HG03432 (cell line): ENCODE measurements at regions not wholly inside any gene's neighbourhood (a gene's known extent, or its start where the extent isn't known, plus 50 kb on each side); places are given as distances from the start of the nearest gene placed in this dataset.
A peak's percentile ranks its signal among the peaks of the same experiment; 100 is the strongest.
"Not testable (repeated sequence)": the region's sequence is repeated elsewhere in the genome, so short reads cannot be mapped to it uniquely, and the experiment has no call there.

Experiments
- ATAC-seq: cut with Tn5 transposase; IDR thresholded peaks from one replicate; pipeline ENCODE4 v1.9.1; 2021; ENCODE audit warnings: mild to moderate bottlenecking, moderate library complexity; ENCODE audit not compliant: unreplicated experiment

GRCh38 chr13:71304861-71305260, 562.1 kb downstream of the DACH1 start:
- no peak for ATAC-seq

GRCh38 chr13:71303144-71303543, 563.9 kb downstream of the DACH1 start:
- ATAC-seq = no peak

- no peak for ATAC-seq
Observed at GRCh38 chr13:71300602-71301001, 566.4 kb downstream of the DACH1 start.

- ATAC-seq = no peak
Observed at GRCh38 chr13:71291842-71292146, 575.2 kb downstream of the DACH1 start.

GRCh38 chr13:71290963-71291841, 575.8 kb downstream of the DACH1 start:
- peak; percentile 89 for ATAC-seq

GRCh38 chr13:71289980-71290379, 577.0 kb downstream of the DACH1 start:
- not testable (repeated sequence) for ATAC-seq

GRCh38 chr13:71285700-71286099, 581.3 kb downstream of the DACH1 start:
- ATAC-seq = peak; percentile 45

- no peak for ATAC-seq
Observed at GRCh38 chr13:71278512-71278911, 588.5 kb downstream of the DACH1 start.

- peak; percentile 88 for ATAC-seq
Observed at GRCh38 chr13:71274923-71275608, 591.9 kb downstream of the DACH1 start.

GRCh38 chr13:71261256-71261655, 605.7 kb downstream of the DACH1 start:
- ATAC-seq = no peak

- ATAC-seq = no peak
Observed at GRCh38 chr13:71260246-71260645, 606.8 kb downstream of the DACH1 start.

- ATAC-seq = no peak
Observed at GRCh38 chr13:71255633-71256032, 611.4 kb downstream of the DACH1 start.

GRCh38 chr13:71254384-71254783, 612.6 kb downstream of the DACH1 start:
- no peak for ATAC-seq

- ATAC-seq = no peak
Observed at GRCh38 chr13:71252184-71252704, 614.8 kb downstream of the DACH1 start.

GRCh38 chr13:71251292-71251951, 615.6 kb downstream of the DACH1 start:
- ATAC-seq = no peak

GRCh38 chr13:71249011-71249410, 618.0 kb downstream of the DACH1 start:
- no peak for ATAC-seq

GRCh38 chr13:71244161-71244560, 622.8 kb downstream of the DACH1 start:
- ATAC-seq = no peak

- no peak for ATAC-seq
Observed at GRCh38 chr13:71242201-71242600, 624.8 kb downstream of the DACH1 start.

- no peak for ATAC-seq
Observed at GRCh38 chr13:71240911-71241310, 626.1 kb downstream of the DACH1 start.

- no peak for ATAC-seq
Observed at GRCh38 chr13:71237332-71237731, 629.7 kb downstream of the DACH1 start.

- ATAC-seq = no peak
Observed at GRCh38 chr13:71219698-71220415, 647.1 kb downstream of the DACH1 start.
